Psoas muscle (tissue), 7 donors: ENCODE measurements at regions not wholly inside any gene's neighbourhood (a gene's known extent, or its start where the extent isn't known, plus 50 kb on each side); places are given as distances from the start of the nearest gene placed in this dataset.
"Not testable (repeated sequence)": the region's sequence is repeated elsewhere in the genome, so short reads cannot be mapped to it uniquely, and the experiment has no call there.

Experiments
- ATAC-seq, 4 donors: fragments of 200-7000 bp; cut with Tn5 transposase; one replicate each; pipeline ENCODE4 v1.9.1; 2020; ENCODE audit warnings: moderate library complexity in 3 of 4, mild to moderate bottlenecking in 2 of 4
- DNase-seq, 2 donors: peaks; one replicate each; pipeline ENCODE4 v3.0.0-alpha.2; 2020
- H3K27ac ChIP-seq: fragments of 200-600 bp; one replicate; pipeline ENCODE4 v1.8.0; 2022
- H3K27me3 ChIP-seq, 3 donors: fragments of 200-600 bp in 1 of 3; one replicate each; pipeline versions ENCODE4 v1.6.1 to v1.8.0; 2013 to 2022; ENCODE audit warnings: low read length in 2 of 3, mild to moderate bottlenecking in 2 of 3, moderate library complexity in 1 of 3; ENCODE audit not compliant: insufficient read depth in 3 of 3
- H3K36me3 ChIP-seq, 2 donors: fragments of 200-600 bp in 1 of 2; one replicate each; pipeline versions ENCODE4 v1.6.1 to v1.8.0; 2013 to 2022; ENCODE audit warnings: low read depth in 1 of 2, mild to moderate bottlenecking in 1 of 2, moderate library complexity in 1 of 2; ENCODE audit not compliant: insufficient read depth in 1 of 2
- H3K4me1 ChIP-seq: fragments of 200-600 bp; one replicate; pipeline ENCODE4 v1.8.0; 2022
- H3K4me3 ChIP-seq: fragments of 200-600 bp; one replicate; pipeline ENCODE4 v1.8.0; 2022; ENCODE audit warnings: mild to moderate bottlenecking
- H3K9me3 ChIP-seq: fragments of 200-600 bp; one replicate; pipeline ENCODE4 v1.8.0; 2022
- CTCF ChIP-seq: fragments of 200-600 bp; IDR thresholded peaks from one replicate; pipeline ENCODE4 v1.8.0; 2022; ENCODE audit warnings: antibody characterized with exemption
- WGBS, 3 donors: extraction: QIAGEN DNeasy Blood & Tissue Kit; methylation state at CpG; one replicate each; pipeline versions ENCODE4 v1.1.6 to v1.1.7; 2013; 5-methylcytosine and 5-hydroxymethylcytosine counted together
- intact Hi-C, 2 donors: fragments of 100-400 bp; cut with DNase I; formaldehyde crosslinking; loops; one replicate each; pipeline versions ENCODE4 v1.11.0 to v1.14.2; 2022
- donor health status: healthy with polysubstance abuse.
- donor health status: DM: no; HTN: no; CAD: no; lungs with moderate emphysema.
- donor health status: Bipolar disorder and iron deficiency.
- donor health status: healthy.
- donor health status: DM: yes; HTN: yes; CAD: no.
- donor health status: DM: no; HTN: no; CAD: no.
- donor health status: DM: yes; HTN: yes; CAD: no.

- DNase-seq, H3K9me3 ChIP-seq, H3K27ac ChIP-seq, intact Hi-C loops, H3K4me3 ChIP-seq, H3K36me3 ChIP-seq, H3K27me3 ChIP-seq, H3K4me1 ChIP-seq, ATAC-seq: not testable (repeated sequence)
- WGBS, 3 donors = 98 to 100% (median 98%) methylated on average over 2 of the region's 3 CpGs
Observed at GRCh38 chrX:134045372-134045771, 60.0 kb upstream of the GPC3 start.

GRCh38 chrX:134067107-134067506, 81.7 kb upstream of the GPC3 start:
- H3K4me3 ChIP-seq, DNase-seq, H3K4me1 ChIP-seq, H3K27ac ChIP-seq, H3K9me3 ChIP-seq, H3K27me3 ChIP-seq, H3K36me3 ChIP-seq, intact Hi-C loops, ATAC-seq: not testable (repeated sequence)
- WGBS, 3 donors = 83 to 96% (median 91%) methylated on average over 3 of the region's 3 CpGs

- ATAC-seq, DNase-seq, H3K9me3 ChIP-seq, H3K27ac ChIP-seq, intact Hi-C loops, H3K4me1 ChIP-seq, H3K36me3 ChIP-seq, H3K27me3 ChIP-seq, H3K4me3 ChIP-seq: not testable (repeated sequence)
- WGBS, 3 donors = 53 to 66% (median 56%) methylated on average over 6 of the region's 6 CpGs
Observed at GRCh38 chrX:134071899-134072298, 86.5 kb upstream of the GPC3 start.

- 72 to 90% (median 89%) methylated on average over 2 of the region's 2 CpGs for WGBS, 3 donors
Observed at GRCh38 chrX:134073341-134073740, 87.9 kb upstream of the GPC3 start.

GRCh38 chrX:134074151-134074550, 88.8 kb upstream of the GPC3 start:
- Histone ChIP-seq H3K4me1 (no peaks in the 10 kb centered on the region), H3K9me3 (no peaks in the 10 kb centered on the region), H3K4me3 (no peak overlapping the region), H3K27me3 (peaks cover 0 to 15% (median 0%) of the 10 kb centered on the region in 3 donors), H3K36me3 (no peaks in the 10 kb centered on the region), H3K27ac (no peak overlapping the region)
- intact Hi-C loops = no loop called here
- WGBS, 3 donors = 63 to 85% (median 66%) methylated on average over 3 of the region's 3 CpGs
- ATAC-seq (no peak), DNase-seq (no peak)
- TF ChIP-seq CTCF = no peak

More at GRCh38 chrX:134073341-134073740, 87.9 kb upstream of the GPC3 start:
- Histone ChIP-seq H3K4me3 (no peak overlapping the region), H3K27ac (no peak overlapping the region), H3K27me3 (peaks cover 0 to 12% (median 0%) of the 10 kb centered on the region in 3 donors), H3K4me1 (no peaks in the 10 kb centered on the region), H3K9me3 (no peaks in the 10 kb centered on the region), H3K36me3 (no peaks in the 10 kb centered on the region)
- no peak for TF ChIP-seq CTCF
- intact Hi-C loops = no loop called here
- ATAC-seq = no peak
- no peak for DNase-seq

GRCh38 chrX:134075894-134076718, 90.7 kb upstream of the GPC3 start:
- TF ChIP-seq CTCF = no peak
- WGBS, 3 donors = 75 to 92% (median 91%) methylated on average over 26 of the region's 26 CpGs
- Histone ChIP-seq H3K9me3 (no peaks in the 10 kb centered on the region), H3K36me3 (no peaks in the 10 kb centered on the region), H3K4me1 (no peaks in the 10 kb centered on the region), H3K27ac (no peak overlapping the region), H3K27me3 (peaks cover 0 to 11% (median 0%) of the 10 kb centered on the region in 3 donors), H3K4me3 (no peak overlapping the region)
- no peak for DNase-seq
- intact Hi-C loops = no loop called here
- no peak for ATAC-seq
